H9 (cell line): ENCODE measurements at regions not wholly inside any gene's neighbourhood (a gene's known extent, or its start where the extent isn't known, plus 50 kb on each side); places are given as distances from the start of the nearest gene placed in this dataset.

ENCODE experiments used
- DNase-seq: peaks from one replicate; pipeline ENCODE4 v3.0.0-alpha.2; 2017
- H2AFZ ChIP-seq: one replicate; pipeline ENCODE4 v1.6.1; 2013; ENCODE audit warnings: mild to moderate bottlenecking, low read length, control low read depth, moderate library complexity
- H2AK5ac ChIP-seq: 2 replicates; pipeline ENCODE4 v1.6.1; 2013; ENCODE audit warnings: low read length, control low read depth, mixed read lengths; ENCODE audit not compliant: insufficient read length
- H2BK120ac ChIP-seq: one replicate; pipeline ENCODE4 v1.6.1; 2013; ENCODE audit warnings: low read depth, mild to moderate bottlenecking, low read length, control low read depth, inconsistent platforms; ENCODE audit not compliant: poor library complexity, severe bottlenecking
- H2BK12ac ChIP-seq: 2 replicates; pipeline ENCODE4 v1.6.1; 2013; ENCODE audit warnings: low read length, control low read depth, mixed read lengths, low read depth; ENCODE audit not compliant: insufficient read length
- H2BK15ac ChIP-seq: 2 replicates; pipeline ENCODE4 v1.6.1; 2013; ENCODE audit warnings: low read depth, low read length, control low read depth
- H2BK20ac ChIP-seq: one replicate; pipeline ENCODE4 v1.6.1; 2013; ENCODE audit warnings: low read depth, mild to moderate bottlenecking, low read length, control low read depth, inconsistent platforms; ENCODE audit not compliant: poor library complexity, severe bottlenecking
- H2BK5ac ChIP-seq: 2 replicates; pipeline ENCODE4 v1.6.1; 2013; ENCODE audit warnings: low read length, control low read depth, mixed read lengths; ENCODE audit not compliant: insufficient read length
- H3K14ac ChIP-seq: 2 replicates; pipeline ENCODE4 v1.6.1; 2013; ENCODE audit warnings: low read length, control low read depth; ENCODE audit not compliant: insufficient read depth
- H3K18ac ChIP-seq: 2 replicates; pipeline ENCODE4 v1.6.1; 2013; ENCODE audit warnings: low read depth, mild to moderate bottlenecking, mixed read lengths, low read length, control low read depth; ENCODE audit not compliant: insufficient read length
- H3K23ac ChIP-seq: 2 replicates; pipeline ENCODE4 v1.6.1; 2013; ENCODE audit warnings: low read length, control low read depth, mixed read lengths, low read depth; ENCODE audit not compliant: insufficient read length
- H3K23me2 ChIP-seq: 2 replicates; pipeline ENCODE4 v1.6.1; 2013; ENCODE audit warnings: low read depth, mild to moderate bottlenecking, mixed read lengths, low read length, control low read depth; ENCODE audit not compliant: insufficient read length, poor library complexity, severe bottlenecking
- H3K27ac ChIP-seq: 2 replicates; pipeline ENCODE4 v1.5.1; 2013; ENCODE audit warnings: low read length, control low read depth, mixed read lengths, low read depth; ENCODE audit not compliant: insufficient read length
- H3K27me3 ChIP-seq: 2 replicates; pipeline ENCODE4 v1.6.1; 2013; ENCODE audit warnings: low read length, control low read depth, inconsistent platforms; ENCODE audit not compliant: insufficient read depth
- H3K4ac ChIP-seq: 2 replicates; pipeline ENCODE4 v1.6.1; 2013; ENCODE audit warnings: low read depth, mild to moderate bottlenecking, control low read depth, inconsistent platforms, low read length, moderate library complexity
- H3K4me1 ChIP-seq: 2 replicates; pipeline ENCODE4 v1.6.1; 2013; ENCODE audit warnings: low read length, control low read depth, inconsistent platforms; ENCODE audit not compliant: insufficient read depth
- H3K4me2 ChIP-seq: 2 replicates; pipeline ENCODE4 v1.6.1; 2013; ENCODE audit warnings: low read length, control low read depth, mixed read lengths; ENCODE audit not compliant: insufficient read length, insufficient read depth
- H3K56ac ChIP-seq: 2 replicates; pipeline ENCODE4 v1.6.1; 2013; ENCODE audit warnings: low read depth, mild to moderate bottlenecking, mixed read lengths, low read length, control low read depth; ENCODE audit not compliant: insufficient read length
- H3K79me1 ChIP-seq: 2 replicates; pipeline ENCODE4 v1.6.1; 2013; ENCODE audit warnings: low read depth, mild to moderate bottlenecking, moderate library complexity, low read length, control low read depth, inconsistent platforms; ENCODE audit not compliant: insufficient read depth, poor library complexity, severe bottlenecking
- H3K79me2 ChIP-seq: 2 replicates; pipeline ENCODE4 v1.6.1; 2013; ENCODE audit warnings: low read length, control low read depth, inconsistent platforms; ENCODE audit not compliant: insufficient read depth
- H3K9ac ChIP-seq: 2 replicates; pipeline ENCODE4 v1.6.1; 2013; ENCODE audit warnings: low read length, control low read depth, mixed read lengths; ENCODE audit not compliant: insufficient read length; ENCODE audit errors: extremely low read depth
- H3K9me3 ChIP-seq: one replicate; pipeline ENCODE4 v1.6.1; 2013; ENCODE audit warnings: low read depth, low read length, inconsistent platforms; ENCODE audit not compliant: control insufficient read depth
- H3T11ph ChIP-seq: one replicate; pipeline ENCODE4 v1.6.1; 2013; ENCODE audit warnings: mild to moderate bottlenecking, low read length, control low read depth, inconsistent platforms
- H4K20me1 ChIP-seq: one replicate; pipeline ENCODE4 v1.6.1; 2013; ENCODE audit not compliant: control insufficient read depth, insufficient read length, insufficient read depth
- H4K5ac ChIP-seq: 2 replicates; pipeline ENCODE4 v1.6.1; 2013; ENCODE audit warnings: low read depth, mild to moderate bottlenecking, mixed read lengths, low read length, control low read depth; ENCODE audit not compliant: insufficient read length
- H4K8ac ChIP-seq: replicated peaks from 2 replicates; pipeline ENCODE4 v1.6.1; 2013; ENCODE audit warnings: low read length, control low read depth, mixed read lengths, low read depth; ENCODE audit not compliant: insufficient read length
- H4K91ac ChIP-seq: 2 replicates; pipeline ENCODE4 v1.6.1; 2013; ENCODE audit warnings: low read depth, mild to moderate bottlenecking, moderate library complexity, mixed read lengths, low read length, control low read depth; ENCODE audit not compliant: insufficient read length
- H3K27ac Mint-ChIP-seq, 3 experiments: 2 replicates in 2 of 3; 3 replicates in 1 of 3; pipeline ENCODE4 v1.8.0; 2020 to 2021; ENCODE audit warnings: mixed read lengths in 3 of 3, mild to moderate bottlenecking in 1 of 3, moderate library complexity in 1 of 3
- H3K27me3 Mint-ChIP-seq: 2 replicates; pipeline ENCODE4 v1.8.0; 2021; ENCODE audit warnings: low read depth, mild to moderate bottlenecking, moderate library complexity, mixed read lengths
- H3K36me3 Mint-ChIP-seq, 3 experiments: 2 replicates in 2 of 3; 3 replicates in 1 of 3; pipeline ENCODE4 v1.8.0; 2020 to 2021; ENCODE audit warnings: low read depth in 3 of 3, mixed read lengths in 3 of 3; ENCODE audit not compliant: insufficient read depth in 1 of 3
- H3K4me1 Mint-ChIP-seq, 2 experiments: 2 replicates each; pipeline ENCODE4 v1.8.0; 2020; ENCODE audit warnings: mixed read lengths in 2 of 2
- H3K4me3 Mint-ChIP-seq, 2 experiments: 2 replicates in 1 of 2; 3 replicates in 1 of 2; pipeline ENCODE4 v1.8.0; 2020 to 2021; ENCODE audit warnings: mild to moderate bottlenecking in 2 of 2, mixed read lengths in 2 of 2, moderate library complexity in 1 of 2
- H3K9me3 Mint-ChIP-seq, 2 experiments: 2 replicates in 1 of 2; 3 replicates in 1 of 2; pipeline ENCODE4 v1.8.0; 2020; ENCODE audit warnings: mild to moderate bottlenecking in 2 of 2, mixed read lengths in 2 of 2, moderate library complexity in 1 of 2
- CTCF ChIP-seq: fragments of 200-600 bp; sonication (generic); conservative IDR thresholded peaks from 3 replicates; pipeline ENCODE4 v1.8.0; 2021; ENCODE audit warnings: antibody characterized with exemption, mild to moderate bottlenecking
- WGBS: extraction: QIAGEN DNeasy Blood & Tissue Kit; methylation state at CpG from one replicate; pipeline ENCODE4 v1.1.7; 2013; ENCODE audit warnings: missing lambda C conversion rate, low lambda C conversion rate, mixed read lengths; ENCODE audit not compliant: insufficient read length; ENCODE audit errors: extremely low coverage; 5-methylcytosine and 5-hydroxymethylcytosine counted together

- H3K36me3 Mint-ChIP-seq = no peaks in the 10 kb centered on the region
- no CpG with 5 or more reads among the region's 3 CpGs for WGBS
Observed at GRCh38 chr2:59302683-59303082, 1061.6 kb upstream of the FANCL start.

More at GRCh38 chr2:59302683-59303082, 1061.6 kb upstream of the FANCL start:
- H2BK12ac ChIP-seq = no peak overlapping the region
- no peak overlapping the region for H4K8ac ChIP-seq
- no peaks in the 10 kb centered on the region for H3K9me3 ChIP-seq
- no peak overlapping the region for H4K91ac ChIP-seq
- H3K79me1 ChIP-seq = no peaks in the 10 kb centered on the region
- no peak overlapping the region for H3K4ac ChIP-seq
- no peak overlapping the region for H3K56ac ChIP-seq
- Mint-ChIP-seq H3K27me3 (no peaks in the 10 kb centered on the region), H3K4me3 (no peak overlapping the region), H3K27ac (no peak overlapping the region), H3K4me1 (peaks cover 12 to 14% of the 10 kb centered on the region in 2 experiments; a peak in 3 of 4 replicates), H3K9me3 (no peaks in the 10 kb centered on the region; a peak in 1 of 5 replicates)
- no peak overlapping the region for H2AK5ac ChIP-seq
- H2BK20ac ChIP-seq = no peak overlapping the region
- H2AFZ ChIP-seq = no peak overlapping the region
- H2BK120ac ChIP-seq = no peak overlapping the region
- H4K20me1 ChIP-seq = no peaks in the 10 kb centered on the region
- no peaks in the 10 kb centered on the region for H3K23me2 ChIP-seq
- H4K5ac ChIP-seq = no peak overlapping the region
- no peaks in the 10 kb centered on the region for H3K79me2 ChIP-seq
- no peak for DNase-seq
- TF ChIP-seq CTCF = no peak
- peaks cover 4% of the 10 kb centered on the region; the same call in 1 of the 2 replicates for H3K4me1 ChIP-seq
- H2BK15ac ChIP-seq = no peak overlapping the region
- H3K27me3 ChIP-seq = no peaks in the 10 kb centered on the region
- no peak overlapping the region for H3K27ac ChIP-seq
- H3K14ac ChIP-seq = no peak overlapping the region
- no peak overlapping the region for H2BK5ac ChIP-seq
- no peak overlapping the region for H3K4me2 ChIP-seq
- no peak overlapping the region for H3K23ac ChIP-seq
- no peak overlapping the region for H3K18ac ChIP-seq
- no peak overlapping the region for H3T11ph ChIP-seq
- H3K9ac ChIP-seq = no peak overlapping the region
